ENCODE measurements at regions not wholly inside any gene's neighbourhood (a gene's known extent, or its start where the extent isn't known, plus 50 kb on each side); places are given as distances from the start of the nearest gene placed in this dataset.
A peak's percentile ranks its signal among the peaks of the same experiment; 100 is the strongest.

- Histone ChIP-seq H3K4me3 (ENCODE audit: low read depth, low read length) (peak overlapping the region; percentile 37; the same call in 1 of the 2 replicates), H3K27ac (ENCODE audit: low read depth, low read length) (no peak overlapping the region), H2AFZ (ENCODE audit: low read length, unreplicated experiment) (peak overlapping the region; percentile 47), H3K4me1 (ENCODE audit: control insufficient read depth, insufficient read depth, low read length, unreplicated experiment) (peaks cover 16% of the 10 kb centered on the region), H3K79me2 (ENCODE audit: control insufficient read depth, insufficient read depth, low read length, unreplicated experiment) (no peaks in the 10 kb centered on the region), H3K36me3 (ENCODE audit: insufficient read depth, low read length) (no peaks in the 10 kb centered on the region), H3K27me3 (ENCODE audit: insufficient read depth, low read length) (no peaks in the 10 kb centered on the region)
Measured at GRCh38 chr14:55752580-55753390, 172.8 kb downstream of the KTN1 start.

GRCh38 chr14:55754471-55754870 is 174.5 kb downstream of the KTN1 start:
- Histone ChIP-seq H3K36me3 (ENCODE audit: insufficient read depth, low read length) (no peaks in the 10 kb centered on the region), H2AFZ (ENCODE audit: low read length, unreplicated experiment) (no peak overlapping the region), H3K27me3 (ENCODE audit: insufficient read depth, low read length) (no peaks in the 10 kb centered on the region), H3K27ac (ENCODE audit: low read depth, low read length) (no peak overlapping the region), H3K4me1 (ENCODE audit: control insufficient read depth, insufficient read depth, low read length, unreplicated experiment) (peaks cover 16% of the 10 kb centered on the region), H3K79me2 (ENCODE audit: control insufficient read depth, insufficient read depth, low read length, unreplicated experiment) (no peaks in the 10 kb centered on the region), H3K4me3 (ENCODE audit: low read depth, low read length) (no peak overlapping the region)

- no peak overlapping the region for H3K27ac ChIP-seq (ENCODE audit: low read depth, low read length)
- H3K27me3 ChIP-seq (ENCODE audit: insufficient read depth, low read length) = no peaks in the 10 kb centered on the region
- H3K36me3 ChIP-seq (ENCODE audit: insufficient read depth, low read length) = no peaks in the 10 kb centered on the region
- peaks cover 14% of the 10 kb centered on the region for H3K4me1 ChIP-seq (ENCODE audit: control insufficient read depth, insufficient read depth, low read length, unreplicated experiment)
- H2AFZ ChIP-seq (ENCODE audit: low read length, unreplicated experiment) = no peak overlapping the region
- no peak overlapping the region for H3K4me3 ChIP-seq (ENCODE audit: low read depth, low read length)
- no peaks in the 10 kb centered on the region for H3K79me2 ChIP-seq (ENCODE audit: control insufficient read depth, insufficient read depth, low read length, unreplicated experiment)
Measured at GRCh38 chr14:55754871-55755270, 174.9 kb downstream of the KTN1 start.

- no peak overlapping the region for H3K27ac ChIP-seq (ENCODE audit: low read depth, low read length)
- no peaks in the 10 kb centered on the region for H3K27me3 ChIP-seq (ENCODE audit: insufficient read depth, low read length)
- H2AFZ ChIP-seq (ENCODE audit: low read length, unreplicated experiment) = no peak overlapping the region
Measured at GRCh38 chr14:55756078-55756477, 176.1 kb downstream of the KTN1 start.

GRCh38 chr14:55756557-55756956 is 176.6 kb downstream of the KTN1 start:
- Histone ChIP-seq H3K36me3 (ENCODE audit: insufficient read depth, low read length) (no peaks in the 10 kb centered on the region), H3K4me1 (ENCODE audit: control insufficient read depth, insufficient read depth, low read length, unreplicated experiment) (peaks cover 14% of the 10 kb centered on the region), H3K27ac (ENCODE audit: low read depth, low read length) (no peak overlapping the region), H3K79me2 (ENCODE audit: control insufficient read depth, insufficient read depth, low read length, unreplicated experiment) (no peaks in the 10 kb centered on the region), H3K4me3 (ENCODE audit: low read depth, low read length) (no peak overlapping the region), H3K27me3 (ENCODE audit: insufficient read depth, low read length) (no peaks in the 10 kb centered on the region), H2AFZ (ENCODE audit: low read length, unreplicated experiment) (no peak overlapping the region)

More at GRCh38 chr14:55756078-55756477, 176.1 kb downstream of the KTN1 start:
- H3K4me1 ChIP-seq (ENCODE audit: control insufficient read depth, insufficient read depth, low read length, unreplicated experiment) = peaks cover 14% of the 10 kb centered on the region
- no peaks in the 10 kb centered on the region for H3K79me2 ChIP-seq (ENCODE audit: control insufficient read depth, insufficient read depth, low read length, unreplicated experiment)
- H3K4me3 ChIP-seq (ENCODE audit: low read depth, low read length) = no peak overlapping the region
- no peaks in the 10 kb centered on the region for H3K36me3 ChIP-seq (ENCODE audit: insufficient read depth, low read length)

GRCh38 chr14:55758796-55759195 is 178.8 kb downstream of the KTN1 start:
- Histone ChIP-seq H3K4me3 (ENCODE audit: low read depth, low read length) (no peak overlapping the region), H3K79me2 (ENCODE audit: control insufficient read depth, insufficient read depth, low read length, unreplicated experiment) (no peaks in the 10 kb centered on the region), H3K36me3 (ENCODE audit: insufficient read depth, low read length) (no peaks in the 10 kb centered on the region), H3K27ac (ENCODE audit: low read depth, low read length) (no peak overlapping the region), H3K4me1 (ENCODE audit: control insufficient read depth, insufficient read depth, low read length, unreplicated experiment) (no peaks in the 10 kb centered on the region), H2AFZ (ENCODE audit: low read length, unreplicated experiment) (no peak overlapping the region), H3K27me3 (ENCODE audit: insufficient read depth, low read length) (no peaks in the 10 kb centered on the region)

- no peak overlapping the region for H3K27ac ChIP-seq (ENCODE audit: low read depth, low read length)
- H3K79me2 ChIP-seq (ENCODE audit: control insufficient read depth, insufficient read depth, low read length, unreplicated experiment) = no peaks in the 10 kb centered on the region
- no peak overlapping the region for H2AFZ ChIP-seq (ENCODE audit: low read length, unreplicated experiment)
- H3K27me3 ChIP-seq (ENCODE audit: insufficient read depth, low read length) = no peaks in the 10 kb centered on the region
- no peak overlapping the region for H3K4me3 ChIP-seq (ENCODE audit: low read depth, low read length)
- H3K4me1 ChIP-seq (ENCODE audit: control insufficient read depth, insufficient read depth, low read length, unreplicated experiment) = no peaks in the 10 kb centered on the region
- H3K36me3 ChIP-seq (ENCODE audit: insufficient read depth, low read length) = no peaks in the 10 kb centered on the region
Measured at GRCh38 chr14:55760789-55761566, 181.0 kb downstream of the KTN1 start.

- H3K4me3 ChIP-seq (ENCODE audit: low read depth, low read length) = no peak overlapping the region
- H2AFZ ChIP-seq (ENCODE audit: low read length, unreplicated experiment) = no peak overlapping the region
- H3K27ac ChIP-seq (ENCODE audit: low read depth, low read length) = no peak overlapping the region
- H3K36me3 ChIP-seq (ENCODE audit: insufficient read depth, low read length) = no peaks in the 10 kb centered on the region
- no peaks in the 10 kb centered on the region for H3K27me3 ChIP-seq (ENCODE audit: insufficient read depth, low read length)
- no peaks in the 10 kb centered on the region for H3K4me1 ChIP-seq (ENCODE audit: control insufficient read depth, insufficient read depth, low read length, unreplicated experiment)
- no peaks in the 10 kb centered on the region for H3K79me2 ChIP-seq (ENCODE audit: control insufficient read depth, insufficient read depth, low read length, unreplicated experiment)
Measured at GRCh38 chr14:55761651-55762050, 181.6 kb downstream of the KTN1 start.

- H3K4me3 ChIP-seq (ENCODE audit: low read depth, low read length) = no peak overlapping the region
- no peaks in the 10 kb centered on the region for H3K4me1 ChIP-seq (ENCODE audit: control insufficient read depth, insufficient read depth, low read length, unreplicated experiment)
- H3K27me3 ChIP-seq (ENCODE audit: insufficient read depth, low read length) = no peaks in the 10 kb centered on the region
- no peak overlapping the region for H2AFZ ChIP-seq (ENCODE audit: low read length, unreplicated experiment)
- H3K79me2 ChIP-seq (ENCODE audit: control insufficient read depth, insufficient read depth, low read length, unreplicated experiment) = no peaks in the 10 kb centered on the region
- H3K27ac ChIP-seq (ENCODE audit: low read depth, low read length) = no peak overlapping the region
- H3K36me3 ChIP-seq (ENCODE audit: insufficient read depth, low read length) = no peaks in the 10 kb centered on the region
Measured at GRCh38 chr14:55762595-55763232, 182.7 kb downstream of the KTN1 start.

GRCh38 chr14:55764784-55765183 is 184.8 kb downstream of the KTN1 start:
- H3K4me3 ChIP-seq (ENCODE audit: low read depth, low read length) = no peak overlapping the region
- no peaks in the 10 kb centered on the region for H3K79me2 ChIP-seq (ENCODE audit: control insufficient read depth, insufficient read depth, low read length, unreplicated experiment)
- H2AFZ ChIP-seq (ENCODE audit: low read length, unreplicated experiment) = no peak overlapping the region
- H3K4me1 ChIP-seq (ENCODE audit: control insufficient read depth, insufficient read depth, low read length, unreplicated experiment) = no peaks in the 10 kb centered on the region
- H3K27ac ChIP-seq (ENCODE audit: low read depth, low read length) = no peak overlapping the region
- H3K27me3 ChIP-seq (ENCODE audit: insufficient read depth, low read length) = peaks cover 8% of the 10 kb centered on the region; the same call in 1 of the 2 replicates
- no peaks in the 10 kb centered on the region for H3K36me3 ChIP-seq (ENCODE audit: insufficient read depth, low read length)
